GM12873 (cell line): ENCODE measurements at regions not wholly inside any gene's neighbourhood (a gene's known extent, or its start where the extent isn't known, plus 50 kb on each side); places are given as distances from the start of the nearest gene placed in this dataset.

ENCODE experiments used
- CTCF ChIP-seq: IDR thresholded peaks from 2 replicates; pipeline ENCODE4 v1.5.1; 2012; ENCODE audit warnings: low read depth, mild to moderate bottlenecking, moderate library complexity, low read length, control low read depth; ENCODE audit not compliant: insufficient read depth; ENCODE audit errors: missing control alignments

- TF ChIP-seq CTCF = no peak
Observed at GRCh38 chr2:100640431-100641124, 77.8 kb downstream of the PDCL3 start.

- TF ChIP-seq CTCF = no peak
Observed at GRCh38 chr2:100641125-100641435, 78.3 kb downstream of the PDCL3 start.

- no peak for TF ChIP-seq CTCF
Observed at GRCh38 chr2:100642425-100642824, 79.6 kb downstream of the PDCL3 start.

GRCh38 chr2:100643467-100643866 is 80.7 kb downstream of the PDCL3 start:
- TF ChIP-seq CTCF = no peak

- no peak for TF ChIP-seq CTCF
Observed at GRCh38 chr2:100643906-100644501, 81.2 kb downstream of the PDCL3 start.

GRCh38 chr2:100645695-100646429 is 83.1 kb downstream of the PDCL3 start:
- TF ChIP-seq CTCF = no peak

- TF ChIP-seq CTCF = no peak
Observed at GRCh38 chr2:100647709-100648108, 84.9 kb downstream of the PDCL3 start.
